ENCODE measurements at regions not wholly inside any gene's neighbourhood (a gene's known extent, or its start where the extent isn't known, plus 50 kb on each side); places are given as distances from the start of the nearest gene placed in this dataset.
"Not testable (repeated sequence)": the region's sequence is repeated elsewhere in the genome, so short reads cannot be mapped to it uniquely, and the experiment has no call there.

GRCh38 chr9:110092792-110093191 lies 115.2 kb downstream of the C9orf152 start:
- no peak for TF ChIP-seq CTCF (IDR thresholded peaks at IDR 0.05)
- Mint-ChIP-seq H3K27ac (no peak overlapping the region), H3K4me3 (no peak overlapping the region), H3K4me1 (peaks cover 27% of the 10 kb centered on the region), H3K27me3 (ENCODE audit: low read depth, poor library complexity) (peaks cover 3% of the 10 kb centered on the region), H3K9me3 (no peaks in the 10 kb centered on the region), H3K36me3 (ENCODE audit: low read depth) (peaks cover 6% of the 10 kb centered on the region)
- DNase-seq, result no peak

- no peak for DNase-seq
- Mint-ChIP-seq H3K36me3 (ENCODE audit: low read depth) (peaks cover 6% of the 10 kb centered on the region), H3K4me3 (no peak overlapping the region), H3K27me3 (ENCODE audit: low read depth, poor library complexity) (peaks cover 3% of the 10 kb centered on the region), H3K27ac (no peak overlapping the region), H3K9me3 (no peaks in the 10 kb centered on the region), H3K4me1 (peaks cover 25% of the 10 kb centered on the region)
- no peak for TF ChIP-seq CTCF (IDR thresholded peaks at IDR 0.05)
Measured at GRCh38 chr9:110093417-110093816, 114.5 kb downstream of the C9orf152 start.

- DNase-seq, result no peak
- H3K4me3 Mint-ChIP-seq, result no peak overlapping the region
- TF ChIP-seq CTCF (IDR thresholded peaks at IDR 0.05), result no peak
- H3K4me1 Mint-ChIP-seq, result peaks cover 24% of the 10 kb centered on the region
- peaks cover 3% of the 10 kb centered on the region for H3K27me3 Mint-ChIP-seq (ENCODE audit: low read depth, poor library complexity)
- peaks cover 11% of the 10 kb centered on the region for H3K36me3 Mint-ChIP-seq (ENCODE audit: low read depth)
- no peaks in the 10 kb centered on the region for H3K9me3 Mint-ChIP-seq
- no peak overlapping the region for H3K27ac Mint-ChIP-seq
Measured at GRCh38 chr9:110093871-110094270, 114.1 kb downstream of the C9orf152 start.

GRCh38 chr9:110095161-110095595 lies 112.8 kb downstream of the C9orf152 start:
- Mint-ChIP-seq H3K4me3 (no peak overlapping the region), H3K36me3 (ENCODE audit: low read depth) (peaks cover 17% of the 10 kb centered on the region), H3K4me1 (peaks cover 14% of the 10 kb centered on the region), H3K27me3 (ENCODE audit: low read depth, poor library complexity) (peaks cover 6% of the 10 kb centered on the region), H3K9me3 (no peaks in the 10 kb centered on the region), H3K27ac (peak overlapping the region; percentile 45)
- TF ChIP-seq CTCF (IDR thresholded peaks at IDR 0.05), result no peak
- DNase-seq, result no peak

GRCh38 chr9:110095776-110096175 lies 112.2 kb downstream of the C9orf152 start:
- no peak for TF ChIP-seq CTCF (IDR thresholded peaks at IDR 0.05)
- peaks cover 17% of the 10 kb centered on the region for H3K36me3 Mint-ChIP-seq (ENCODE audit: low read depth)
- no peak for DNase-seq
- peaks cover 6% of the 10 kb centered on the region for H3K27me3 Mint-ChIP-seq (ENCODE audit: low read depth, poor library complexity)
- H3K4me1 Mint-ChIP-seq, result peaks cover 14% of the 10 kb centered on the region
- no peak overlapping the region for H3K27ac Mint-ChIP-seq
- H3K4me3 Mint-ChIP-seq, result no peak overlapping the region
- no peaks in the 10 kb centered on the region for H3K9me3 Mint-ChIP-seq

GRCh38 chr9:110096674-110097073 lies 111.3 kb downstream of the C9orf152 start:
- H3K9me3 Mint-ChIP-seq; DNase-seq; H3K4me3 Mint-ChIP-seq; H3K27ac Mint-ChIP-seq; H3K27me3 Mint-ChIP-seq (ENCODE audit: low read depth, poor library complexity): not testable (repeated sequence)
- Mint-ChIP-seq H3K36me3 (ENCODE audit: low read depth) (peaks cover 11% of the 10 kb centered on the region), H3K4me1 (peaks cover 14% of the 10 kb centered on the region)
